ENCODE measurements at regions not wholly inside any gene's neighbourhood (a gene's known extent, or its start where the extent isn't known, plus 50 kb on each side); places are given as distances from the start of the nearest gene placed in this dataset.

DNA sequence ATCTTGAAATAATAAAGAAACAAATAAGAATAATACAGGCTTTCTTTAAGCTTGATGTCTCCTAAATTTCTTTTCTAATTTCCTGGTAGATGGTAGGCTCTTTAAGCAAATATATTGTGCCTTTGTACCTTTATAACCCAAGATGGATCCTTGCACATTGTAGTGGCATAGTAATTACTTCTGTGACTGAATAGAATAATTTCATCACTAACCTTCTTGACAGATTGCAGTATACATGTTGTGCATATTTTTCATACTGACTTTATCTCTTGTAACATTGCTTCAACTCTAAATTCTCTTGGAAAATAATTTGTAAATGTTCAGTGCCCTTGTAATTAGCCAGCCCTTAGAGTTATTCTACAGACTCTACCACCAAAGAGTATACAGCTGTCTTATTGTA is 1433.8 kb upstream of the GBE1 start:
- TF ChIP-seq, protein P1, sequence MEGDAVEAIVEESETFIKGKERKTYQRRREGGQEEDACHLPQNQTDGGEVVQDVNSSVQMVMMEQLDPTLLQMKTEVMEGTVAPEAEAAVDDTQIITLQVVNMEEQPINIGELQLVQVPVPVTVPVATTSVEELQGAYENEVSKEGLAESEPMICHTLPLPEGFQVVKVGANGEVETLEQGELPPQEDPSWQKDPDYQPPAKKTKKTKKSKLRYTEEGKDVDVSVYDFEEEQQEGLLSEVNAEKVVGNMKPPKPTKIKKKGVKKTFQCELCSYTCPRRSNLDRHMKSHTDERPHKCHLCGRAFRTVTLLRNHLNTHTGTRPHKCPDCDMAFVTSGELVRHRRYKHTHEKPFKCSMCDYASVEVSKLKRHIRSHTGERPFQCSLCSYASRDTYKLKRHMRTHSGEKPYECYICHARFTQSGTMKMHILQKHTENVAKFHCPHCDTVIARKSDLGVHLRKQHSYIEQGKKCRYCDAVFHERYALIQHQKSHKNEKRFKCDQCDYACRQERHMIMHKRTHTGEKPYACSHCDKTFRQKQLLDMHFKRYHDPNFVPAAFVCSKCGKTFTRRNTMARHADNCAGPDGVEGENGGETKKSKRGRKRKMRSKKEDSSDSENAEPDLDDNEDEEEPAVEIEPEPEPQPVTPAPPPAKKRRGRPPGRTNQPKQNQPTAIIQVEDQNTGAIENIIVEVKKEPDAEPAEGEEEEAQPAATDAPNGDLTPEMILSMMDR (IDR thresholded peaks at IDR 0.05; ENCODE audit: insufficient read depth, low read length, poor library complexity, severe bottlenecking), result no peak
- no peak for TF ChIP-seq EZH2phosphoT487 (conservative IDR thresholded peaks at IDR 0.05; ENCODE audit: low read length)

Data from SU-DHL-6 (cell line).